Hepatic stellate cell (primary cell): ENCODE measurements at regions not wholly inside any gene's neighbourhood (a gene's known extent, or its start where the extent isn't known, plus 50 kb on each side); places are given as distances from the start of the nearest gene placed in this dataset.

ENCODE experiments used
- DNase-seq: peaks from one replicate; pipeline ENCODE4 v3.0.0; 2011; ENCODE audit warnings: low spot score

DNA sequence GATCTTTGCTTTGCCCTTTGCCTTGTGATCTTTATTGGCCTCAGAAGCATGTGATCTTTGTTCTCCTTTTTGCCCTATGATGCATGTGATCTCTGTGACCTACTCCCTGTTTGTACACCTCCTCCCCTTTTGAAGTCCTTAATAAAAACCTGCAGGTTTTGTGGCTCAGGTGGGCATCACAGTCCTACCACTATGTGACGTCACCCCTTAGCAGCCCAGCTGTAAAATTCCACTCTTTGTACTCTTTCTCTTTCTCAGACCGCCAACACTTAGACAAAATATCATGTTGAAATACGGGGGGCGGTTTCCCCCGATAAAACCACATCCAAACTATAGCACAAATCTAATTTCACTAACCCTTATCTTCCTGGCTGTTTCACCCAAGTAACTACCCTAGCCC is 76.7 kb upstream of the RAPGEF4 start:
- DNase-seq: no peak

GRCh38 chr2:172662099-172662498 is 73.5 kb upstream of the RAPGEF4 start:
- no peak for DNase-seq

- no peak for DNase-seq
Observed at GRCh38 chr2:172664766-172665165, 70.9 kb upstream of the RAPGEF4 start.

DNA sequence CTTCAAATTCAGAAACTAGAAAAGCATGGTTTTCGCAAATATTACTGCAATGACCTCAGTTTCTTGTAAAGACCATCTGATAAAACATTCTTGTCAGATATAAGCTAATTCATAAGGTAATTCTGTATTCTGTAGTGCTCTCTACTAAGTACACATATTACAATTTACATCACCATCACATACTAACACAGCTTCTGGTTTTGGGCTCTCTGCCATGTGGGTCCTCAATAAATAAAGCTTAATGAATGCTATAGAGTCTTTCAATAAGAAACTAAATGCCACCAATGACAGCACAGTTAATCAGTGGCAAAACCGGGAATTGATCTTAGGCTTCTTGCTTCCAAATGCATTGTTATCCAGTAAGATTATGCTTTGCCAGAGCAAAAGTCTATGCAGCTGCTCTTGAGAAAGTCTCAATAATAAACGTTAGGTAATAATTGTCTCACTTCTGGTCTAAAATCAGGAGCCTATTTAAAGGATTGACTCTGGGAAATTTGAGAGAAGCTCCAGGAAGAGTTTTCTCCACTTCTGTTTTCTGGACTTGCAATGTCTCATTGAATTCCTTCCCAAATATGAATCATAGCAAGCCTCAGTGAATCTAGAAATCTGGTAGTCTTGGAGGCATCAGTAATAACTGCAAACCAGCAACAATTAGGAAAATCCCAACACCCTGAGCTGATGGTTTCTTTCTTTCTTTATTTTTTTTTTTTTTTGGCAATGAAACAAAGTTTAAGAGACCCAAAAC is 67.9 kb upstream of the RAPGEF4 start:
- peak; percentile 43 for DNase-seq

DNA sequence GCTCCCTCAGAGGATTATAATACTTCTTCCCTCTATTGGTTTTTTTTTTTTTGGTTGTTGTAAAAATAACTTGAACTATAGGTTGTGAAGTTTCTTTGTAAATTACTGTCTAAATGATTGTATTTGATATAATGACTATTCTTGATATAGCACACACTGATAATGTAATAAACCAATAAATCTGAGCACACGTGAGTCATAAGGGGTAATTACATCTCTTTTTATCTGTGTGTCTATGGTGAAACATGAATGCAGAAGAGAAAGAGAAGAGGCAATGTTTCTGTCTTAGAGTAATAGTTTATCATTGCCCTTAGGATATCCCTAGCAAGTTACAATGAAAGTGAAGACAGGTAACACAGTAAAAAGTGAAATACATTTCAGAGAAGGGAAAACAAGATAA is 64.1 kb upstream of the RAPGEF4 start:
- no peak for DNase-seq

GRCh38 chr2:172672114-172672513 is 63.5 kb upstream of the RAPGEF4 start:
- DNase-seq: no peak

DNA sequence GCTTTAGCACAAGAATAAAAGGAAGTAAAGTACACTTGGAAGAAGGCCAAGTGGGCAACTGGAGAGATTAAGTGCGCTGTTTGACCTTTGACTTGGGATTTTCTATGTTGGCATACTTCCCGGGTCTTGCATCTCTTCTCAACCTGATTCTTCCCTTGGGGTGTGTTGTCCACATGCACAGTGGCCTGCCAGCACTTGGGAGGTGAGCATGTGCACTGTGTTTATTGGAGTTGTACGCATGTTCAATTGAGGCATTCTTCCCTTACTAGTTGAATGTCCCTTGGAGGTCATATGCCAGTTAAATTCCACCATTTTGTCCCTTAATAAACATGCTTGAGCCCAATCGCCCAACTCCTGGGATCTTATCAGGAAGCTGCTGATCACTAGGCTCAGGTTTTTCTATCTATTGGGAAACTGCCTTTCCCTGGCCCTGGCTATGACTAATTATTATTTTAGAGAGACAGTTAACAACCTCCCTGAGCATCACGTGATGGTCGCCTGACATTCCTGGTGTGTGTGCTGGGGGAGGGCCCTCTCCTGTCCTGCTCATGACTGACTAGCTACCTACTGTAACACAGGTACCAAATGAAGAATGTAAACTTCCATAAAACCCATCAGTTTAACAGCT is 62.5 kb upstream of the RAPGEF4 start:
- no peak for DNase-seq

GRCh38 chr2:172674034-172674967 is 61.3 kb upstream of the RAPGEF4 start:
- DNase-seq: no peak

GRCh38 chr2:172674968-172675303 is 60.7 kb upstream of the RAPGEF4 start:
- DNase-seq: no peak

DNA sequence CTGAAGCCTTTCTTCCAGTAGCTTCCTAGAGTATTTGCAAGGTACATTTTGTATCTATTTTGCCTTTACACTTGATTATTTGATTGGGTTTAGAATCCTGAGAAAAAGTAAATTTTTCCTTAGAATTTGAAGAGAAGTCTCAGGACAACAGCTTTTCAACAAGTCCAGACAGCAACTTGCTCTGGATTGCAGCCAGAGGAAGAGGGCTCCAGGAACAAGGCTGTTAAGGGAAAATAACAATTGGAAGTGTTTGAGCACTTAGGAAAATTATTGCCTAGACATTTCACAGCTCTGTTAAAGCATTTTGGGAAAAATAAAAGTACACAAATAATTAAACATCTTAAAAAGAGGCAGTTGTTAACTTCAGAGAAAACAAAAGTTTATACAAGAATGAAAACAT is 58.3 kb upstream of the RAPGEF4 start:
- no peak for DNase-seq

DNA sequence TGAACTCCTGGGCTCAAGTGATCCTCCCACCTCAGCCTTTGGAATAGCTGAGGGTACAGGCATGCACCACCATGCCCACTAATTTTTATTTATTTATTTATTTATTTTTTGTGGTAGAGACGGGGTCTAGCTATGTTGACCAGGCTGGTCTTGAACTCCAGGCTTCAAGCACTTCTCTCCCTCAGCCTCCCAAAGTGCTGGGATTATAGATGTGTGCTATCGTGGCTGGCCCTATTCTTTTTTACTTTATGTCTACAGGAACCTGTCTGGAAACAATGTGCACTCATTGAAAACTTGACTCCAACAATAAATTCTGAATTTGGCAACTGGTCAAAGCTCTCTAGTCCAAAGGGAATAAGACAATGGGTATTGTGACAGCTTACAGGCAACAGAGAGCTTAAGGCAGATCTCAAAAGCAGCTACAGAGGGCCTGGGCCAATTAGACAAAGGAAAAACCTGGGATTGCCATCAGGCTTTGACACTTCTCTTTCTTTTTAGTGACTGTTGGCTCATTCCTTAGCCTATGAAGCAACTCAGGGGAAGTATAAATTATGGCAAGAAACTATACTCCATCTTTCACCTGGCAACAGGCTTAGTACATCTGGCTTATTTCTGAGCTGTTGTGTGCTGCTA is 55.1 kb upstream of the RAPGEF4 start:
- DNase-seq: no peak

- no peak for DNase-seq
Observed at GRCh38 chr2:172685467-172685866, 50.2 kb upstream of the RAPGEF4 start.
